H1 (cell line): ENCODE measurements at regions not wholly inside any gene's neighbourhood (a gene's known extent, or its start where the extent isn't known, plus 50 kb on each side); places are given as distances from the start of the nearest gene placed in this dataset.

Source experiments
- CTCF ChIA-PET: fragments of 300-600 bp; sonication (Branson Sonifier 250); formaldehyde crosslinking; loops from one replicate; lab custom pipeline; 2021; ENCODE audit not compliant: partially characterized antibody; lab: Charles Lee
- POLR2A ChIA-PET: fragments of 300-600 bp; sonication (Branson Sonifier 250); formaldehyde crosslinking; loops from one replicate; lab custom pipeline; 2021; ENCODE audit warnings: inconsistent platforms; ENCODE audit not compliant: partially characterized antibody; lab: Charles Lee
- DNase-seq, 2 experiments: peaks; one replicate each; pipeline versions ENCODE4 v3.0.0 to v3.0.0-alpha.2; 2010 to 2022; ENCODE audit warnings: low spot score in 2 of 2, low read depth in 1 of 2, mixed read lengths in 1 of 2
- FAIRE-seq: peaks from 2 replicates; lab custom pipeline; 2011; peaks lifted over from hg19 to GRCh38; lab: Jason Lieb, UNC
- H2AFZ ChIP-seq: 2 replicates; pipeline ENCODE4 v1.8.1; 2012; ENCODE audit warnings: low read length, inconsistent platforms
- H2AK5ac ChIP-seq: 2 replicates; pipeline ENCODE4 v1.6.1; 2013; ENCODE audit warnings: low read depth, low read length
- H2BK120ac ChIP-seq: replicated peaks from 2 replicates; pipeline ENCODE3; 2013; ENCODE audit warnings: low read depth, low read length, inconsistent platforms
- H2BK12ac ChIP-seq: 2 replicates; pipeline ENCODE4 v1.6.1; 2013; ENCODE audit warnings: low read depth, low read length
- H2BK15ac ChIP-seq: 2 replicates; pipeline ENCODE4 v1.6.1; 2013; ENCODE audit warnings: low read length
- H2BK20ac ChIP-seq: 2 replicates; pipeline ENCODE4 v1.6.1; 2013; ENCODE audit warnings: low read length
- H2BK5ac ChIP-seq: 2 replicates; pipeline ENCODE4 v1.6.1; 2013; ENCODE audit warnings: low read depth, low read length
- H3K14ac ChIP-seq: 2 replicates; pipeline ENCODE4 v1.6.1; 2013; ENCODE audit warnings: inconsistent platforms; ENCODE audit not compliant: insufficient read length
- H3K18ac ChIP-seq: 2 replicates; pipeline ENCODE4 v1.6.1; 2013; ENCODE audit warnings: low read length; ENCODE audit errors: extremely low read depth
- H3K23ac ChIP-seq: 2 replicates; pipeline ENCODE4 v1.6.1; 2013; ENCODE audit warnings: inconsistent platforms; ENCODE audit not compliant: insufficient read length
- H3K23me2 ChIP-seq: 2 replicates; pipeline ENCODE4 v1.6.1; 2013; ENCODE audit warnings: low read depth, low read length
- H3K27ac ChIP-seq: 2 replicates; pipeline ENCODE4 v1.6.1; 2011; ENCODE audit warnings: low read depth, low read length, inconsistent platforms
- H3K27me3 ChIP-seq, 4 experiments: replicated peaks in 1 of 4; 1 replicate in 1 of 4; 2 replicates in 3 of 4; pipeline versions ENCODE4 v1.6.1 to v1.8.1; 2011 to 2013; ENCODE audit warnings: low read length in 3 of 4, mild to moderate bottlenecking in 3 of 4, inconsistent platforms in 2 of 4, mixed read lengths in 2 of 4, moderate library complexity in 1 of 4; ENCODE audit not compliant: control insufficient read depth in 3 of 4, insufficient read depth in 3 of 4; ENCODE audit errors: extremely low read depth in 1 of 4
- H3K36me3 ChIP-seq, 4 experiments: 2 replicates each; pipeline versions ENCODE4 v1.6.1 to v1.8.1; 2011 to 2013; ENCODE audit warnings: mild to moderate bottlenecking in 4 of 4, low read length in 3 of 4, moderate library complexity in 2 of 4, control low read depth in 1 of 4, inconsistent platforms in 1 of 4; ENCODE audit not compliant: insufficient read depth in 4 of 4, control insufficient read depth in 2 of 4
- H3K4ac ChIP-seq: replicated peaks from 2 replicates; pipeline ENCODE3; 2013; ENCODE audit warnings: low read length, low read depth, mixed read lengths, inconsistent platforms; ENCODE audit not compliant: insufficient read length
- H3K4me1 ChIP-seq, 4 experiments: replicated peaks in 1 of 4; 1 replicate in 1 of 4; 2 replicates in 3 of 4; pipeline versions ENCODE4 v1.6.1 to v1.8.1; 2011 to 2013; ENCODE audit warnings: low read length in 3 of 4, inconsistent platforms in 2 of 4, mixed read lengths in 1 of 4; ENCODE audit not compliant: insufficient read depth in 4 of 4, control insufficient read depth in 3 of 4
- H3K4me2 ChIP-seq, 2 experiments: 2 replicates each; pipeline versions ENCODE4 v1.6.1 to v1.8.1; 2011 to 2013; ENCODE audit warnings: low read depth in 2 of 2, low read length in 2 of 2, control low read depth in 1 of 2, inconsistent platforms in 1 of 2, mild to moderate bottlenecking in 1 of 2; ENCODE audit not compliant: insufficient read depth in 1 of 2
- H3K4me3 ChIP-seq, 4 experiments: fragments of 200-600, 300-600 bp in 1 of 4; sonication (generic), shearing (Covaris generic), sonication (Bioruptor Twin) in 1 of 4; 2 replicates each; pipeline versions ENCODE4 v1.5.1 to v1.8.1; 2011 to 2016; ENCODE audit warnings: low read length in 4 of 4, low read depth in 3 of 4, control low read depth in 2 of 4, inconsistent platforms in 2 of 4, mild to moderate bottlenecking in 2 of 4, mixed read lengths in 1 of 4, moderate library complexity in 1 of 4; ENCODE audit not compliant: insufficient read depth in 2 of 4; ENCODE audit errors: extremely low read depth in 1 of 4
- H3K56ac ChIP-seq: replicated peaks from 2 replicates; pipeline ENCODE3; 2013; ENCODE audit warnings: low read depth, mild to moderate bottlenecking, mixed read lengths, low read length, inconsistent platforms; ENCODE audit not compliant: insufficient read length
- H3K79me1 ChIP-seq: 2 replicates; pipeline ENCODE4 v1.6.1; 2013; ENCODE audit warnings: low read depth, low read length, control low read depth
- H3K79me2 ChIP-seq, 2 experiments: 2 replicates each; pipeline versions ENCODE4 v1.6.1 to v1.8.1; 2012 to 2013; ENCODE audit warnings: low read length in 2 of 2, mild to moderate bottlenecking in 2 of 2, inconsistent platforms in 1 of 2; ENCODE audit not compliant: insufficient read depth in 2 of 2, control insufficient read depth in 1 of 2
- H3K9ac ChIP-seq, 4 experiments: replicated peaks in 1 of 4; 1 replicate in 1 of 4; 2 replicates in 3 of 4; pipeline versions ENCODE4 v1.6.1 to v1.8.1; 2011 to 2013; ENCODE audit warnings: low read depth in 3 of 4, low read length in 3 of 4, control low read depth in 2 of 4, mild to moderate bottlenecking in 2 of 4, moderate library complexity in 2 of 4, inconsistent platforms in 1 of 4; ENCODE audit errors: extremely low read depth in 1 of 4
- H3K9me3 ChIP-seq, 2 experiments: 2 replicates each; pipeline versions ENCODE4 v1.6.1 to v1.8.1; 2012 to 2013; ENCODE audit warnings: mild to moderate bottlenecking in 2 of 2, moderate library complexity in 2 of 2, control low read depth in 1 of 2, inconsistent platforms in 1 of 2, low read depth in 1 of 2, low read length in 1 of 2, mixed read lengths in 1 of 2; ENCODE audit not compliant: insufficient read depth in 2 of 2
- H4K20me1 ChIP-seq, 2 experiments: replicated peaks in 1 of 2; 2 replicates each; pipeline versions ENCODE3 to v1.8.1; 2011 to 2013; ENCODE audit warnings: inconsistent platforms in 2 of 2, low read length in 2 of 2, mild to moderate bottlenecking in 1 of 2; ENCODE audit not compliant: insufficient read depth in 2 of 2, control insufficient read depth in 1 of 2
- H4K5ac ChIP-seq: 2 replicates; pipeline ENCODE4 v1.6.1; 2013; ENCODE audit warnings: low read length, low read depth, mixed read lengths, inconsistent platforms; ENCODE audit not compliant: insufficient read length
- H4K8ac ChIP-seq: 2 replicates; pipeline ENCODE4 v1.8.0; 2013; ENCODE audit warnings: mild to moderate bottlenecking, moderate library complexity, low read length, inconsistent platforms; ENCODE audit not compliant: insufficient read depth; ENCODE audit errors: extremely low read depth
- H4K91ac ChIP-seq: replicated peaks from 2 replicates; pipeline ENCODE3; 2013; ENCODE audit warnings: low read length, mixed read lengths, inconsistent platforms; ENCODE audit not compliant: insufficient read length
- CHD1 ChIP-seq: IDR thresholded peaks from 2 replicates; pipeline ENCODE4 v1.6.1; 2012; ENCODE audit warnings: low read depth, low read length, improper control_type of control experiment
- WGBS, 2 experiments: shearing (Covaris generic) in 1 of 2; methylation state at CpG; one replicate each; pipeline versions ENCODE4 v1.1.6 to v1.1.7; 2013 to 2015; ENCODE audit warnings: low lambda C conversion rate in 2 of 2, mixed read lengths in 2 of 2, inconsistent platforms in 1 of 2, low coverage in 1 of 2, missing lambda C conversion rate in 1 of 2; ENCODE audit not compliant: insufficient replicate concordance in 2 of 2, insufficient coverage in 1 of 2, insufficient read length in 1 of 2; ENCODE audit errors: extremely low coverage in 1 of 2, missing lambda C conversion rate in 1 of 2; 5-methylcytosine and 5-hydroxymethylcytosine counted together

DNA sequence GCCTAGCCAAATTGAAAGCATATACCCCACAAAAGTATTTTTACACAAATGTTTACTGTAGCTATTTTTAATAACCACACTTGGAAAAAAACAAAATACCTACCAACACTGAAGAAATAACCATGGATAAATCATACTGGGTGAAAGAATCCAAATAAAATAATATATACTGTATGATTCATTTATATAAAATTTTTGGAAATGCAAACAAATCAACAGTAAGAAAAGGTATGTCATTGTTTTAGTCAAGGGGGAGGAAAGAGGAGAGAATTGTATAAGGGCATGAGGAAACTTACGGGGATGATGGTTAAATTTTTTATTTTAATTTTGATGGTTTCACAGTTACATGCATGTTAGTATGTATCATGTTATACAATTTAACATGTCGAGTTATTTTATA is 557.8 kb downstream of the TECRL start:
- no peak overlapping the region for H2AFZ ChIP-seq
- H3K4me2 ChIP-seq = no peak overlapping the region
- no peak overlapping the region for H2AK5ac ChIP-seq
- no peak overlapping the region for H2BK5ac ChIP-seq
- H3K56ac ChIP-seq = no peak overlapping the region
- H2BK15ac ChIP-seq = no peak overlapping the region
- no peak overlapping the region for H2BK120ac ChIP-seq
- H4K5ac ChIP-seq = no peak overlapping the region
- H3K9ac ChIP-seq = no peak overlapping the region
- no peak overlapping the region for H3K4me3 ChIP-seq
- H3K4ac ChIP-seq = no peak overlapping the region
- ChIA-PET POLR2A (no interaction called here), CTCF (no interaction called here)
- no peaks in the 10 kb centered on the region for H3K79me1 ChIP-seq
- no peak overlapping the region for H4K91ac ChIP-seq
- H3K27me3 ChIP-seq = no peaks in the 10 kb centered on the region
- no peaks in the 10 kb centered on the region for H3K79me2 ChIP-seq
- H4K8ac ChIP-seq = no peak overlapping the region
- H3K23me2 ChIP-seq = no peaks in the 10 kb centered on the region
- 95 to 100% methylated on average over 1 to 2 of the region's 2 CpGs for WGBS, 2 experiments
- H3K18ac ChIP-seq = no peak overlapping the region
- no peak overlapping the region for H2BK20ac ChIP-seq
- no peak for DNase-seq
- no peak for FAIRE-seq
- no peaks in the 10 kb centered on the region for H3K36me3 ChIP-seq
- no peaks in the 10 kb centered on the region for H4K20me1 ChIP-seq
- no peak overlapping the region for H3K14ac ChIP-seq
- no peak overlapping the region for H2BK12ac ChIP-seq
- H3K27ac ChIP-seq = no peak overlapping the region
- H3K23ac ChIP-seq = no peak overlapping the region
- H3K9me3 ChIP-seq = no peaks in the 10 kb centered on the region
- no peaks in the 10 kb centered on the region for H3K4me1 ChIP-seq
- TF ChIP-seq CHD1 = no peak
